ENCODE measurements at regions not wholly inside any gene's neighbourhood (a gene's known extent, or its start where the extent isn't known, plus 50 kb on each side); places are given as distances from the start of the nearest gene placed in this dataset.

GRCh38 chr4:155535802-155536454 is 130.7 kb upstream of the GUCY1A1 start:
- TF ChIP-seq EP300 (IDR thresholded peaks at IDR 0.05) (no peak), CTCF (IDR thresholded peaks at IDR 0.05) (no peak), POLR2A (IDR thresholded peaks at IDR 0.05) (no peak), POLR2AphosphoS5 (IDR thresholded peaks at IDR 0.05) (no peak)
